Esophagus muscularis mucosa (tissue), 4 donors: ENCODE measurements at regions not wholly inside any gene's neighbourhood (a gene's known extent, or its start where the extent isn't known, plus 50 kb on each side); places are given as distances from the start of the nearest gene placed in this dataset.
"Not testable (repeated sequence)": the region's sequence is repeated elsewhere in the genome, so short reads cannot be mapped to it uniquely, and the experiment has no call there.

Experiments
- DNase-seq: peaks from one replicate; pipeline ENCODE4 v3.0.0-alpha.2; 2017; ENCODE audit errors: extremely low spot score
- H3K27ac ChIP-seq, 4 donors: fragments of 200-600 bp; sonication (generic); replicated peaks in 1 of 4; 1 replicate in 3 of 4; 2 replicates in 1 of 4; pipeline ENCODE4 v1.5.1; 2016 to 2019; ENCODE audit warnings: mild to moderate bottlenecking in 1 of 4
- H3K27me3 ChIP-seq, 4 donors: fragments of 200-600 bp; sonication (generic); one replicate each; pipeline versions ENCODE4 v1.5.1 to v1.6.0; 2016 to 2019
- H3K36me3 ChIP-seq, 4 donors: fragments of 200-600 bp; sonication (generic); one replicate each; pipeline ENCODE4 v1.5.1; 2016 to 2019
- H3K4me1 ChIP-seq, 4 donors: fragments of 200-600 bp; sonication (generic); one replicate each; pipeline ENCODE4 v1.5.1; 2016 to 2019
- H3K4me3 ChIP-seq, 4 donors: fragments of 200-600 bp; sonication (generic); 1 replicate in 2 of 4; 2 replicates in 2 of 4; pipeline ENCODE4 v1.5.1; 2016 to 2019; ENCODE audit warnings: mild to moderate bottlenecking in 4 of 4, moderate library complexity in 1 of 4
- H3K9me3 ChIP-seq, 4 donors: fragments of 200-600 bp; sonication (generic); 1 replicate in 3 of 4; 2 replicates in 1 of 4; pipeline ENCODE4 v1.5.1; 2016 to 2019
- CTCF ChIP-seq, 3 experiments: fragments of 200-600 bp in 2 of 3; fragments of 450-650 bp in 1 of 3; sonication (generic) in 2 of 3; IDR thresholded peaks; one replicate each; pipeline ENCODE4 v1.5.1; 2017 to 2019; ENCODE audit warnings: antibody characterized with exemption in 3 of 3, mild to moderate bottlenecking in 2 of 3, moderate library complexity in 1 of 3
- EP300 ChIP-seq: sonication (generic); formaldehyde crosslinking; IDR thresholded peaks from one replicate; pipeline ENCODE4 v1.6.1; 2017; ENCODE audit warnings: antibody characterized with exemption
- POLR2A ChIP-seq: fragments of 450-650 bp; IDR thresholded peaks from one replicate; pipeline ENCODE4 v1.6.1; 2017; ENCODE audit warnings: antibody characterized with exemption, moderate library complexity, mild to moderate bottlenecking, low read depth
- POLR2AphosphoS5 ChIP-seq, 2 donors: sonication (generic); formaldehyde crosslinking; IDR thresholded peaks; one replicate each; pipeline ENCODE4 v1.6.1; 2017; ENCODE audit warnings: antibody characterized with exemption in 2 of 2
- WGBS: methylation state at CpG from one replicate; pipeline ENCODE4 v1.1.5; 2018; 5-methylcytosine and 5-hydroxymethylcytosine counted together
- intact Hi-C: fragments of 100-400 bp; cut with DNase I; formaldehyde crosslinking; loops from one replicate; pipeline ENCODE4 v1.15.1; 2023

- Histone ChIP-seq H3K27me3 (no peaks in the 10 kb centered on the region), H3K4me3 (no peak overlapping the region), H3K9me3 (no peaks in the 10 kb centered on the region), H3K36me3 (no peaks in the 10 kb centered on the region), H3K27ac (no peak overlapping the region), H3K4me1 (no peaks in the 10 kb centered on the region)
- intact Hi-C loops, result no loop called here
- peak; percentile 60 for DNase-seq
- WGBS, result 74% methylated on average over 4 of the region's 5 CpGs
- TF ChIP-seq EP300 (no peak), POLR2A (no peak), CTCF (IDR thresholded peaks at IDR 0.05) (no peak), POLR2AphosphoS5 (IDR thresholded peaks at IDR 0.05) (no peak)
Measured at GRCh38 chr9:85487872-85488271, 253.9 kb downstream of the AGTPBP1 start.

GRCh38 chr9:85484235-85484634 lies 257.5 kb downstream of the AGTPBP1 start:
- TF ChIP-seq POLR2A (no peak), POLR2AphosphoS5 (IDR thresholded peaks at IDR 0.05) (no peak), EP300 (no peak), CTCF (IDR thresholded peaks at IDR 0.05) (no peak)
- no peak overlapping the region for H3K27ac ChIP-seq
- no peak for DNase-seq
- intact Hi-C loops, result no loop called here
- H3K27me3 ChIP-seq, result no peaks in the 10 kb centered on the region
- no peaks in the 10 kb centered on the region for H3K4me1 ChIP-seq
- no peaks in the 10 kb centered on the region for H3K36me3 ChIP-seq
- H3K9me3 ChIP-seq, result no peaks in the 10 kb centered on the region
- no peak overlapping the region for H3K4me3 ChIP-seq
- 89% methylated on average over 2 of the region's 2 CpGs for WGBS

DNA sequence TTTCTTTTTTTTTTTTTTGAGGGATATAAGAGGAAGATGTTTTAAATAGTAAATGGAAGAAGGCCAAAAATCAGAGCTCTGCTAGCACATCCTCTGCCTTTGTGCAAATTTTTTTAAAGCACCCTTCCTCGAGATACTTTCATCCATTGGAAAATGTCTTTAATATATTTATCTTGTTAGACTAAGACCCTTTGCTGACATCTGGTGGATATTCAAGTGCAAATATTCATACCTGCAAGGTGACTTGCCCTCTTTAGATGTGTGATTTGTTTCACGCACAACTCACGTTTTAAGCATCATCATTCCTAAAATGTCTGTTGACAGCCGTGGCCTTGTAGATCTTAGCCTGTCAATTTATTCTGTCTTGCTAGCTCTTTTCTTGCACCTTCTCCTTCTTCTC lies 258.5 kb downstream of the AGTPBP1 start:
- intact Hi-C loops, result no loop called here
- WGBS, result 70% methylated on average over 4 of the region's 4 CpGs
- no peak for DNase-seq

DNA sequence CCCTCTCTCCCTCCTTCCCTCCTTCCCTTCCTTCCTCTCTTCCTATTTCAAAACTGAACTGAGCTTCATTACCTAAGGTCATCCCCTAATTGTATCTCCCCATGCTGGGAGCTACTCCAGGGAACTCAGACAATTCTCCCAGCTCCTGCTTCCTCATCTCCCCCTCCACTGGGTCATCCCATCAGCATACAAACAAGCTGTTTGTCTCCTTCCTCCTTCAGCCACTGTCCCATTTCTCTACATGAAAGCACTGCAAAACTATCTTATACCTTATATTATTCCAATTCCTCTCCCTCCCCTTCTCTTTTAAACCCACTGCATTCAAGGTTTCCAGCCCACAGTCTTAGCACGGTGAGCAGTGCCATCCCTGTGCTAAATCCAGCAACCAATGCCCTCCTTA lies 262.4 kb downstream of the AGTPBP1 start:
- Histone ChIP-seq H3K4me3 (no peak overlapping the region), H3K27ac (no peak overlapping the region), H3K9me3 (peaks cover 0 to 5% (median 0%) of the 10 kb centered on the region in 4 donors), H3K4me1 (no peaks in the 10 kb centered on the region), H3K36me3 (no peaks in the 10 kb centered on the region), H3K27me3 (no peaks in the 10 kb centered on the region)
- WGBS, result 88% methylated on average over 1 of the region's 1 CpG
- TF ChIP-seq EP300 (no peak), POLR2AphosphoS5 (IDR thresholded peaks at IDR 0.05) (no peak), POLR2A (no peak), CTCF (IDR thresholded peaks at IDR 0.05) (no peak)
- DNase-seq, result peak; percentile 62
- intact Hi-C loops, result no loop called here

More for the DNA sequence above, 258.5 kb downstream of the AGTPBP1 start:
- Histone ChIP-seq H3K27ac (no peak overlapping the region), H3K36me3 (no peaks in the 10 kb centered on the region), H3K27me3 (no peaks in the 10 kb centered on the region), H3K4me1 (no peaks in the 10 kb centered on the region), H3K9me3 (no peaks in the 10 kb centered on the region), H3K4me3 (no peak overlapping the region)
- TF ChIP-seq POLR2AphosphoS5 (IDR thresholded peaks at IDR 0.05) (no peak), EP300 (no peak)

DNA sequence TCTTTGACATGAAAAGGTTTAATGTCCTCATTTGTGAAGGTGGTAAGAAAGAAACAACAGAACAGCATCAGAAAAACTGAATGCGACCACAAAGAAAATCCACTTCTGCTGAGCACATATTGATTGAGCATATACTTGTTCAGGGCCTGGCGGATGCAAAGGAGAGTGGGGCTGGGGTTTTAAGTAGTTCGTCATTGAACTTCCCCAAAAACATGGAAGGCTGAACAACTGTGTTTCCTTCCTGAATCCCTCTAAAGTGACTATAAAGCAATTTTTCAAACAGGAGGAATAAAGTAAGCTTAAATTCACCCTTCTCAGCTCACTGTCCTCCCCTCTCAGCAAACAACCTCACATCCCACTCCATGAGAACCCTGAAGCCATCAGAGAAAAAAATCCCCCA lies 262.9 kb downstream of the AGTPBP1 start:
- WGBS, result 89% methylated on average over 3 of the region's 3 CpGs
- intact Hi-C loops, result no loop called here

DNA sequence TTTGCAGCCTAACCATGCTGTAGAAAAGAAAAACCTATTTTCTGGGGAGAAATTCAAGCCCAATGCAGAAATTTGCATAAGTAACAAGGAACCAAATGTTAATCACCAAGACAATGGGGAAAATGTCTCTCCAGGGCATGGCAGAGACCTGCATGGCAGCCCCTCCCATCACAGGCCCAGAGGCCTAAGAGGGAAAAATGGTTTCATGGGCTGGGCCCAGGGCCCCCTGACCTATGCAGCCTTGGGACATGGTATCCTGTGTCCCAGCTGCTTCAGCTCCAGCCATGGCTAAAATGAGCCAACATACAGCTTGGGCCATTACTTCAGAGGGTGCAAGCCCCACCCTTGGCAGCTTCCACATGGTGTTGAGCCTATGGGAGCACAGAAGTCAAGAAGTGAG lies 266.9 kb downstream of the AGTPBP1 start:
- H3K27me3 ChIP-seq, H3K27ac ChIP-seq, H3K4me3 ChIP-seq, intact Hi-C loops, H3K9me3 ChIP-seq, H3K4me1 ChIP-seq, H3K36me3 ChIP-seq, DNase-seq: not testable (repeated sequence)

More for the DNA sequence above, 262.9 kb downstream of the AGTPBP1 start:
- peaks cover 0 to 5% (median 0%) of the 10 kb centered on the region in 4 donors for H3K9me3 ChIP-seq
- no peaks in the 10 kb centered on the region for H3K4me1 ChIP-seq
- H3K27me3 ChIP-seq, result no peaks in the 10 kb centered on the region
- H3K27ac ChIP-seq, result no peak overlapping the region
- H3K4me3 ChIP-seq, result no peak overlapping the region
- H3K36me3 ChIP-seq, result no peaks in the 10 kb centered on the region
- TF ChIP-seq POLR2AphosphoS5 (IDR thresholded peaks at IDR 0.05) (no peak), EP300 (no peak), CTCF (IDR thresholded peaks at IDR 0.05) (no peak), POLR2A (no peak)
- peak; percentile 47 for DNase-seq
